HepG2 (cell line): ENCODE measurements at regions not wholly inside any gene's neighbourhood (a gene's known extent, or its start where the extent isn't known, plus 50 kb on each side); places are given as distances from the start of the nearest gene placed in this dataset.

ENCODE experiments used
- ATAC-seq: fragments of 200-7000 bp; cut with Tn5 transposase; 3 replicates; pipeline ENCODE4 v1.9.1; 2020; ENCODE audit warnings: mild to moderate bottlenecking, moderate library complexity
- BruUV-seq: library from RNA; stranded (reverse); fragments of 400-500 nt; replicated peaks from 2 replicates; lab custom pipeline; 2021; lab: Mats Ljungman, UMichigan
- CTCF ChIA-PET: fragments of 300-600 bp; formaldehyde crosslinking; extraction: SDS; loops from one replicate; lab custom pipeline; 2021; ENCODE audit warnings: low total read pairs, inconsistent platforms, low intra/inter-chr PET ratio; lab: Yijun Ruan, JAX
- POLR2A ChIA-PET: fragments of 350-600 bp; sonication (Branson Sonifier 250); formaldehyde crosslinking; loops from one replicate; lab custom pipeline; 2020; ENCODE audit warnings: antibody characterized with exemption, inconsistent platforms; lab: Yijun Ruan, JAX
- DNase-seq: peaks from one replicate; pipeline ENCODE4 v3.0.0-alpha.2; 2015; ENCODE audit warnings: low spot score
- FAIRE-seq: peaks from 3 replicates; lab custom pipeline; 2011; peaks lifted over from hg19 to GRCh38; lab: Jason Lieb, UNC
- H2AFZ ChIP-seq: one replicate; pipeline ENCODE4 v1.6.1; 2011; ENCODE audit warnings: low read length, inconsistent platforms
- H3K27ac ChIP-seq: fragments of 300-600 bp; 3 replicates; pipeline ENCODE4 v1.8.0; 2011; ENCODE audit warnings: mixed run types, mild to moderate bottlenecking, mixed read lengths, low read length, inconsistent platforms; ENCODE audit not compliant: insufficient read depth; ENCODE audit errors: extremely low read length
- H3K27me3 ChIP-seq, 2 experiments: fragments of 200-600 bp in 1 of 2; 2 replicates in 1 of 2; 3 replicates in 1 of 2; pipeline versions ENCODE4 v1.6.0 to v1.8.0; 2011; ENCODE audit warnings: low read length in 2 of 2, mild to moderate bottlenecking in 2 of 2, moderate library complexity in 2 of 2, inconsistent platforms in 1 of 2; ENCODE audit not compliant: insufficient read depth in 2 of 2, control insufficient read depth in 1 of 2
- H3K36me3 ChIP-seq, 2 experiments: fragments of 200-600 bp in 1 of 2; replicated peaks in 1 of 2; 2 replicates in 1 of 2; 3 replicates in 1 of 2; pipeline versions ENCODE4 v1.5.1 to v1.8.0; 2011; ENCODE audit warnings: low read length in 2 of 2, inconsistent platforms in 1 of 2; ENCODE audit not compliant: insufficient read depth in 2 of 2, control insufficient read depth in 1 of 2
- H3K4me1 ChIP-seq: 2 replicates; pipeline ENCODE4 v1.5.1; 2012; ENCODE audit warnings: low read length, inconsistent platforms; ENCODE audit not compliant: insufficient read depth
- H3K4me2 ChIP-seq: 2 replicates; pipeline ENCODE4 v1.6.0; 2011; ENCODE audit warnings: low read depth, low read length, inconsistent platforms
- H3K4me3 ChIP-seq, 3 experiments: fragments of 200-600 bp in 1 of 3; sonication (generic), shearing (Covaris generic) in 1 of 3; replicated peaks in 1 of 3; 2 replicates each; pipeline ENCODE4 v1.5.1; 2011 to 2016; ENCODE audit warnings: low read length in 3 of 3, inconsistent platforms in 2 of 3, low read depth in 2 of 3, mild to moderate bottlenecking in 2 of 3, control low read depth in 1 of 3, mixed read lengths in 1 of 3; ENCODE audit not compliant: insufficient read depth in 1 of 3
- H3K79me2 ChIP-seq: one replicate; pipeline ENCODE4 v1.6.1; 2011; ENCODE audit warnings: low read length, inconsistent platforms; ENCODE audit not compliant: insufficient read depth
- H3K9ac ChIP-seq: 2 replicates; pipeline ENCODE4 v1.6.0; 2011; ENCODE audit warnings: mild to moderate bottlenecking, low read depth, low read length, inconsistent platforms; ENCODE audit not compliant: insufficient read depth
- H3K9me3 ChIP-seq: 2 replicates; pipeline ENCODE4 v1.5.1; 2012; ENCODE audit warnings: mild to moderate bottlenecking, low read length
- H4K20me1 ChIP-seq: 2 replicates; pipeline ENCODE4 v1.6.0; 2011; ENCODE audit warnings: inconsistent platforms, mild to moderate bottlenecking, low read length, moderate library complexity; ENCODE audit not compliant: insufficient read depth
- KDM6A ChIP-seq: IDR thresholded peaks from 2 replicates; pipeline ENCODE4 v1.6.1; 2016; ENCODE audit warnings: low read depth
- PLRG1 ChIP-seq: fragments of 450-650 bp; conservative IDR thresholded peaks from 2 replicates; pipeline ENCODE4 v1.6.1; 2016
- RBAK ChIP-seq: sonication (generic); formaldehyde crosslinking; IDR thresholded peaks from 2 replicates; pipeline ENCODE4 v1.5.1; 2020; ENCODE audit warnings: mild to moderate bottlenecking, missing genetic modification reagents
- SKI ChIP-seq: fragments of 450-650 bp; IDR thresholded peaks from one replicate; pipeline ENCODE4 v1.6.1; 2018; ENCODE audit warnings: mild to moderate bottlenecking; ENCODE audit not compliant: partially characterized antibody
- TARDBP ChIP-seq: sonication (generic); formaldehyde crosslinking; IDR thresholded peaks from 2 replicates; pipeline ENCODE4 v1.8.0; 2022; ENCODE audit warnings: mild to moderate bottlenecking, missing genetic modification reagents
- TSC22D2 ChIP-seq: sonication (generic); formaldehyde crosslinking; IDR thresholded peaks from 2 replicates; pipeline ENCODE4 v1.5.1; 2020; ENCODE audit warnings: missing genetic modification reagents, mild to moderate bottlenecking, borderline replicate concordance
- ZNF232 ChIP-seq: sonication (generic); formaldehyde crosslinking; IDR thresholded peaks from 2 replicates; pipeline ENCODE4 v1.4.0; 2020; ENCODE audit warnings: missing genetic modification reagents, borderline replicate concordance
- ZNF263 ChIP-seq: sonication (generic); formaldehyde crosslinking; IDR thresholded peaks from 2 replicates; pipeline ENCODE4 v1.4.0; 2020; ENCODE audit warnings: missing genetic modification reagents
- ZNF275 ChIP-seq: sonication (generic); formaldehyde crosslinking; IDR thresholded peaks from 2 replicates; pipeline ENCODE4 v1.8.0; 2022; ENCODE audit warnings: missing genetic modification reagents, mild to moderate bottlenecking, inconsistent platforms, borderline replicate concordance
- ZNF33B ChIP-seq: sonication (generic); formaldehyde crosslinking; IDR thresholded peaks from 2 replicates; pipeline ENCODE4 v1.5.1; 2020; ENCODE audit warnings: mild to moderate bottlenecking, missing genetic modification reagents
- ZNF564 ChIP-seq: sonication (generic); formaldehyde crosslinking; IDR thresholded peaks from 2 replicates; pipeline ENCODE4 v1.8.1; 2023; ENCODE audit warnings: mild to moderate bottlenecking, missing genetic modification reagents
- ZXDC ChIP-seq: sonication (generic); formaldehyde crosslinking; IDR thresholded peaks from 2 replicates; pipeline ENCODE4 v1.5.0; 2020; ENCODE audit warnings: mild to moderate bottlenecking, missing genetic modification reagents
- WGBS: methylation state at CpG from one replicate; pipeline ENCODE4 v1.1.6; 2017; ENCODE audit warnings: low lambda C conversion rate; 5-methylcytosine and 5-hydroxymethylcytosine counted together
- in situ Hi-C: cut with HindIII; loops from 2 replicates; pipeline ENCODE4 v1.10.0; 2017; ENCODE audit warnings: low pct_unique_long_range_greater_than_20kb; ENCODE audit not compliant: extremely low pct_ligation_motif_present
- intact Hi-C: fragments of 100-400 bp; cut with micrococcal nuclease; formaldehyde crosslinking; loops from one replicate; pipeline ENCODE4 v1.10.0; 2022; ENCODE audit not compliant: unreplicated experiment

- Histone ChIP-seq H3K4me2 (no peak overlapping the region), H4K20me1 (no peaks in the 10 kb centered on the region), H3K4me3 (no peak overlapping the region), H2AFZ (no peak overlapping the region), H3K36me3 (no peaks in the 10 kb centered on the region), H3K9me3 (peaks cover 62% of the 10 kb centered on the region), H3K27ac (no peak overlapping the region), H3K9ac (no peak overlapping the region), H3K79me2 (no peaks in the 10 kb centered on the region), H3K27me3 (no peaks in the 10 kb centered on the region)
- CTCF ChIA-PET: no interaction called here
- POLR2A ChIA-PET: no interaction called here
- DNase-seq: no peak
- intact Hi-C loops: no loop called here
- 2% methylated on average over 5 of the region's 5 CpGs for WGBS
- FAIRE-seq: no peak
- BruUV-seq: no TSS peak
- in situ Hi-C loops: no loop called here
- no peak for ATAC-seq
- no peak for TF ChIP-seq ZNF33B (CRISPR knock-in tag)
- TF ChIP-seq PLRG1: no peak
- no peak for TF ChIP-seq SKI
- no peak for TF ChIP-seq ZNF564 (CRISPR knock-in tag)
- no peak for TF ChIP-seq ZNF232 (CRISPR knock-in tag)
- TF ChIP-seq RBAK: no peak
- TF ChIP-seq ZXDC: no peak
- no peak for TF ChIP-seq ZNF275 (CRISPR knock-in tag)
- TF ChIP-seq TSC22D2 (CRISPR knock-in tag): no peak
- TF ChIP-seq KDM6A: no peak
- no peak for TF ChIP-seq ZNF263 (CRISPR knock-in tag)
- no peak for TF ChIP-seq TARDBP (CRISPR knock-in tag)
- TF ChIP-seq, all 625 proteins: peak for 0
- H3K4me1 ChIP-seq: no peaks in the 10 kb centered on the region
Observed at GRCh38 chr21:20527731-20528460, 470.3 kb upstream of the NCAM2 start.
